DND-41 (cell line): ENCODE measurements at regions not wholly inside any gene's neighbourhood (a gene's known extent, or its start where the extent isn't known, plus 50 kb on each side); places are given as distances from the start of the nearest gene placed in this dataset.

Source experiments
- CTCF ChIP-seq: IDR thresholded peaks from 2 replicates; pipeline ENCODE4 v1.5.1; 2012; ENCODE audit warnings: borderline replicate concordance, low read length, moderate library complexity, mild to moderate bottlenecking; ENCODE audit not compliant: poor library complexity, severe bottlenecking; ENCODE audit errors: extremely low read depth
- EZH2 ChIP-seq: IDR thresholded peaks from 3 replicates; pipeline ENCODE4 v1.6.1; 2012; ENCODE audit warnings: borderline replicate concordance, low read depth, mild to moderate bottlenecking, moderate library complexity, low read length, inconsistent platforms; ENCODE audit not compliant: severe bottlenecking

GRCh38 chr11:69558519-69558941 lies 77.1 kb downstream of the LINC01488 start:
- no peak for TF ChIP-seq CTCF
- TF ChIP-seq EZH2 = peak; percentile 81
